Adrenal gland (tissue), 9 donors: ENCODE measurements at regions not wholly inside any gene's neighbourhood (a gene's known extent, or its start where the extent isn't known, plus 50 kb on each side); places are given as distances from the start of the nearest gene placed in this dataset.

Experiments
- DNase-seq, 7 donors: peaks; one replicate each; pipeline ENCODE4 v3.0.0-alpha.2; 2019 to 2020
- H3K27ac ChIP-seq, 5 donors: fragments of 200-600 bp; sonication (generic) in 4 of 5; 1 replicate in 3 of 5; 2 replicates in 2 of 5; pipeline versions ENCODE4 v1.5.1 to v1.8.0; 2016 to 2020; ENCODE audit warnings: mild to moderate bottlenecking in 1 of 5
- H3K27me3 ChIP-seq: fragments of 200-600 bp; 2 replicates; pipeline ENCODE4 v1.8.0; 2021
- H3K36me3 ChIP-seq, 2 donors: fragments of 200-600 bp; replicated peaks in 1 of 2; 1 replicate in 1 of 2; 2 replicates in 1 of 2; pipeline versions ENCODE4 v1.5.1 to v1.8.0; 2018 to 2022
- H3K4me1 ChIP-seq, 2 donors: fragments of 200-600 bp; replicated peaks in 1 of 2; 1 replicate in 1 of 2; 2 replicates in 1 of 2; pipeline versions ENCODE4 v1.5.1 to v1.8.0; 2018 to 2021
- H3K4me3 ChIP-seq, 4 donors: fragments of 200-600 bp; sonication (generic) in 3 of 4; one replicate each; pipeline ENCODE4 v1.5.1; 2016 to 2018
- H3K9me3 ChIP-seq, 3 donors: fragments of 200-600 bp; sonication (generic) in 1 of 3; replicated peaks in 1 of 3; 1 replicate in 2 of 3; 2 replicates in 1 of 3; pipeline versions ENCODE4 v1.5.1 to v1.8.0; 2016 to 2021
- POLR2A ChIP-seq, 2 donors: fragments of 450-650 bp; IDR thresholded peaks; one replicate each; pipeline ENCODE4 v1.6.1; 2017; ENCODE audit warnings: antibody characterized with exemption in 2 of 2, mild to moderate bottlenecking in 2 of 2, moderate library complexity in 1 of 2
- WGBS, 4 donors: extraction: QIAGEN DNeasy Blood & Tissue Kit in 2 of 4; methylation state at CpG; one replicate each; pipeline versions ENCODE4 v1.1.5 to v1.1.7; 2013 to 2017; 5-methylcytosine and 5-hydroxymethylcytosine counted together
- intact Hi-C, 2 donors: fragments of 100-400 bp; cut with DNase I; formaldehyde crosslinking; loops; one replicate each; pipeline versions ENCODE4 v1.14.1 to v1.15.0; 2022 to 2023
- TF ChIP-seq, protein P1 (sequence below), 6 experiments: fragments of 450-650 bp in 4 of 6; fragments of 200-600 bp in 2 of 6; sonication (generic) in 1 of 6; IDR thresholded peaks; 1 replicate in 5 of 6; 2 replicates in 1 of 6; pipeline versions ENCODE4 v1.5.1 to v1.8.0; 2016 to 2021; ENCODE audit warnings: antibody characterized with exemption in 6 of 6, mild to moderate bottlenecking in 2 of 6, moderate library complexity in 1 of 6
- donor health status: healthy with polysubstance abuse.
- donor health status: Bipolar disorder and iron deficiency.
- donor health status: DM: yes; HTN: yes; CAD: no.
- donor health status: DM: no; HTN: no; CAD: no.
- donor health status: DM: no; HTN: no; CAD: no.

GRCh38 chr1:29932626-29933025, 696.3 kb downstream of the PTPRU start:
- peaks cover 4% of the 10 kb centered on the region for H3K27me3 ChIP-seq
- H3K4me1 ChIP-seq = no peaks in the 10 kb centered on the region
- DNase-seq = no peak
- intact Hi-C loops = no loop called here
- no peak for TF ChIP-seq POLR2A (IDR thresholded peaks at IDR 0.05)
- no peaks in the 10 kb centered on the region for H3K9me3 ChIP-seq
- H3K27ac ChIP-seq = no peak overlapping the region
- H3K36me3 ChIP-seq = no peaks in the 10 kb centered on the region
- WGBS, 4 donors = 68 to 86% (median 75%) methylated on average over 4 to 8 of the region's 8 CpGs
- H3K4me3 ChIP-seq = no peak overlapping the region

- 71 to 75% (median 73%) methylated on average over 10 to 13 of the region's 13 CpGs for WGBS, 4 donors
- H3K4me1 ChIP-seq = no peaks in the 10 kb centered on the region
- H3K27me3 ChIP-seq = peaks cover 4% of the 10 kb centered on the region
- H3K27ac ChIP-seq = no peak overlapping the region
- TF ChIP-seq, protein P1, sequence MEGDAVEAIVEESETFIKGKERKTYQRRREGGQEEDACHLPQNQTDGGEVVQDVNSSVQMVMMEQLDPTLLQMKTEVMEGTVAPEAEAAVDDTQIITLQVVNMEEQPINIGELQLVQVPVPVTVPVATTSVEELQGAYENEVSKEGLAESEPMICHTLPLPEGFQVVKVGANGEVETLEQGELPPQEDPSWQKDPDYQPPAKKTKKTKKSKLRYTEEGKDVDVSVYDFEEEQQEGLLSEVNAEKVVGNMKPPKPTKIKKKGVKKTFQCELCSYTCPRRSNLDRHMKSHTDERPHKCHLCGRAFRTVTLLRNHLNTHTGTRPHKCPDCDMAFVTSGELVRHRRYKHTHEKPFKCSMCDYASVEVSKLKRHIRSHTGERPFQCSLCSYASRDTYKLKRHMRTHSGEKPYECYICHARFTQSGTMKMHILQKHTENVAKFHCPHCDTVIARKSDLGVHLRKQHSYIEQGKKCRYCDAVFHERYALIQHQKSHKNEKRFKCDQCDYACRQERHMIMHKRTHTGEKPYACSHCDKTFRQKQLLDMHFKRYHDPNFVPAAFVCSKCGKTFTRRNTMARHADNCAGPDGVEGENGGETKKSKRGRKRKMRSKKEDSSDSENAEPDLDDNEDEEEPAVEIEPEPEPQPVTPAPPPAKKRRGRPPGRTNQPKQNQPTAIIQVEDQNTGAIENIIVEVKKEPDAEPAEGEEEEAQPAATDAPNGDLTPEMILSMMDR (IDR thresholded peaks at IDR 0.05) = no peak
- no peak for TF ChIP-seq POLR2A (IDR thresholded peaks at IDR 0.05)
- no peaks in the 10 kb centered on the region for H3K36me3 ChIP-seq
- intact Hi-C loops = no loop called here
- H3K9me3 ChIP-seq = no peaks in the 10 kb centered on the region
- DNase-seq = no peak
- no peak overlapping the region for H3K4me3 ChIP-seq
Observed at GRCh38 chr1:29931477-29932175, 695.3 kb downstream of the PTPRU start.

DNA sequence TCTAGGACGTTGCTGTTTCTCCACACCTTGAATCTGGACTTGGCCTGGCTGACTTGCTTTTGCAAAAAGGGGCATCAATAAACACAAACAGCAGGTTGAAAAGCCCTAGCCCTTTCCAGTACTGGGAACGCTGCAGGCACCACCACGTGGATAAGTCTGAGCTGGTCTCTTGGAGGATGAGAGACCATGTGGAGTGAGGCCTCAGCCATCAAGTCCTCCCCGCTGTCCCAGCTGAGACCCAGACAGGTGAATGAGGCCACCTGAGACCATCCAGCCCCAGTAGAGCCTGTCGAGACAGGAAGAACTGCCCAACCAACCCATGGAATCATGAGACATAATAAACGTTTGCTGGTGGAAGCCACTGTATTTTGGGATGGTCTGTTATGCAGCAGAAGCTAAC, 688.7 kb downstream of the PTPRU start:
- H3K9me3 ChIP-seq = no peaks in the 10 kb centered on the region
- H3K36me3 ChIP-seq = no peaks in the 10 kb centered on the region
- H3K27me3 ChIP-seq = no peaks in the 10 kb centered on the region
- no peak overlapping the region for H3K27ac ChIP-seq
- WGBS, 4 donors = 52 to 83% (median 74%) methylated on average over 1 to 6 of the region's 6 CpGs
- no peak for TF ChIP-seq POLR2A (IDR thresholded peaks at IDR 0.05)
- TF ChIP-seq, protein P1 (IDR thresholded peaks at IDR 0.05) = no peak
- intact Hi-C loops = no loop called here
- no peak overlapping the region for H3K4me3 ChIP-seq
- H3K4me1 ChIP-seq = no peaks in the 10 kb centered on the region
- no peak for DNase-seq

DNA sequence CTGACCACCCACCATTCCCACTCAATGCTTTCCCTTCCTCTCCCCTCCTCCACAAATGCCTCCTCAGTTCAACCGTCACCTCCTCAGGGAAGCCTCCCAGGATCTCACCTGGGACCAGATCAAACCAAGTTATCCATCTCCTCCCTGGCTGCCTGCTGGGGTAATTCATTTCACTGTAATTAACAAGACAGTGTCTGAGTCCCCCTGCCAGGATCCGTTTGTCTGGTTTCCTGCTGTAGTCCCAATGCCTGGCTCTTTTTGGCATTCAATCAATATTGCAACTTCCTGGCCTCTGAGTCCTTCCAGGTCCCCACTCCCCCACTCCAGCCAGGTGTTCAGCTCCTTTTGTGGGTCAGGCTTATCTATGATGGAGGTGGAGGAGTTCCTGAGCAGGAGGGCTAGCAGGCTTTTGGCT, 687.7 kb downstream of the PTPRU start:
- Histone ChIP-seq H3K27ac (no peak overlapping the region), H3K4me3 (no peak overlapping the region), H3K4me1 (no peaks in the 10 kb centered on the region), H3K27me3 (no peaks in the 10 kb centered on the region), H3K36me3 (no peaks in the 10 kb centered on the region), H3K9me3 (no peaks in the 10 kb centered on the region)
- intact Hi-C loops = no loop called here
- DNase-seq = no peak
- 6 to 27% (median 14%) methylated on average over 2 of the region's 2 CpGs for WGBS, 4 donors
- no peak for TF ChIP-seq POLR2A (IDR thresholded peaks at IDR 0.05)
- TF ChIP-seq, protein P1 (IDR thresholded peaks at IDR 0.05) = no peak

DNA sequence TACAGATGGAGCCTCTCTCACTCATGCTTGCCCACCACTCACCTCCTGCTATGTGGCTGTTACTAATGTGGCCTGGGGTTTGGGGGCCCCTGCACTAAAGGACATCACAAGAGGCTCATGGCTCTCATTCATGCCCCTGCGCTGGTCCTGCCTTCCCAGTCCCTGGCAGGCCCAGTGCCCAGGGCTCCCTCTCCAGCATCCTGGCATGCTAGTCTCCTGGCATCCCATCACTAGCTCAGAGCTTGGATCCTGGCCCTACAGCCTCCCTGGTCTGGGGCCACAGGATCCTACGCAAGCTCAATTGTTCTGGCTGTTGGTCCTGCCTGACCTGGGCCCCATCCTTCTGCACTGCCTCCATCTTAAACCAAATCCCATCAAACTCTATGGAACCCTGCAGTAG, 685.4 kb downstream of the PTPRU start:
- Histone ChIP-seq H3K36me3 (no peaks in the 10 kb centered on the region), H3K9me3 (no peaks in the 10 kb centered on the region), H3K4me1 (no peaks in the 10 kb centered on the region), H3K27me3 (no peaks in the 10 kb centered on the region), H3K27ac (no peak overlapping the region), H3K4me3 (no peak overlapping the region)
- 96 to 100% (median 99%) methylated on average over 2 of the region's 2 CpGs for WGBS, 4 donors
- TF ChIP-seq, protein P1 (IDR thresholded peaks at IDR 0.05) = no peak
- no peak for TF ChIP-seq POLR2A (IDR thresholded peaks at IDR 0.05)
- DNase-seq = no peak
- intact Hi-C loops = no loop called here
